Keratinocyte (primary cell): ENCODE measurements at regions not wholly inside any gene's neighbourhood (a gene's known extent, or its start where the extent isn't known, plus 50 kb on each side); places are given as distances from the start of the nearest gene placed in this dataset.

Source experiments
- CTCF ChIP-seq, 3 experiments: IDR thresholded peaks in 1 of 3; conservative IDR thresholded peaks in 1 of 3; optimal IDR thresholded peaks in 1 of 3; 2 replicates in 2 of 3; 3 replicates in 1 of 3; pipeline versions ENCODE3 to v1.5.1; 2011; ENCODE audit warnings: low read length in 3 of 3, mild to moderate bottlenecking in 3 of 3, moderate library complexity in 2 of 3, control low read depth in 1 of 3, inconsistent platforms in 1 of 3; ENCODE audit not compliant: insufficient read depth in 2 of 3; ENCODE audit errors: extremely low read depth in 1 of 3
- EZH2 ChIP-seq: IDR thresholded peaks from one replicate; pipeline ENCODE4 v1.6.1; 2012; ENCODE audit warnings: inconsistent platforms, mild to moderate bottlenecking, low read length, moderate library complexity

- no peak for TF ChIP-seq CTCF (optimal IDR thresholded peaks at IDR 0.05 in 1 of 3, IDR thresholded peaks at IDR 0.05 in 1 of 3, conservative IDR thresholded peaks at IDR 0.05 in 1 of 3; ENCODE audit: extremely low read depth in 1 of 3, insufficient read depth in 2 of 3, low read length in 3 of 3)
- no peak for TF ChIP-seq EZH2
Observed at GRCh38 chr1:88133991-88134390, 550.1 kb upstream of the PKN2 start.
